ENCODE measurements at regions not wholly inside any gene's neighbourhood (a gene's known extent, or its start where the extent isn't known, plus 50 kb on each side); places are given as distances from the start of the nearest gene placed in this dataset.

- Mint-ChIP-seq H3K36me3 (ENCODE audit: unreplicated experiment) (peaks cover 4% of the 10 kb centered on the region), H3K4me3 (ENCODE audit: unreplicated experiment) (no peak overlapping the region), H3K27ac (ENCODE audit: unreplicated experiment) (no peak overlapping the region), H3K4me1 (ENCODE audit: low read depth, unreplicated experiment) (peaks cover 6% of the 10 kb centered on the region), H3K9me3 (ENCODE audit: unreplicated experiment) (no peaks in the 10 kb centered on the region), H3K27me3 (ENCODE audit: unreplicated experiment) (peaks cover 5% of the 10 kb centered on the region)
- no peak for DNase-seq
- no peak for TF ChIP-seq CTCF (IDR thresholded peaks at IDR 0.05; ENCODE audit: partially characterized antibody, unreplicated experiment)
Observed at GRCh38 chr4:81970454-81970853, 403.3 kb downstream of the HNRNPD start.

- no peaks in the 10 kb centered on the region for H3K9me3 Mint-ChIP-seq (ENCODE audit: unreplicated experiment)
- H3K4me3 Mint-ChIP-seq (ENCODE audit: unreplicated experiment) = no peak overlapping the region
- no peak for TF ChIP-seq CTCF (IDR thresholded peaks at IDR 0.05; ENCODE audit: partially characterized antibody, unreplicated experiment)
- H3K27ac Mint-ChIP-seq (ENCODE audit: unreplicated experiment) = no peak overlapping the region
- no peak for DNase-seq
- H3K36me3 Mint-ChIP-seq (ENCODE audit: unreplicated experiment) = peaks cover 2% of the 10 kb centered on the region
- peaks cover 3% of the 10 kb centered on the region for H3K4me1 Mint-ChIP-seq (ENCODE audit: low read depth, unreplicated experiment)
- H3K27me3 Mint-ChIP-seq (ENCODE audit: unreplicated experiment) = peaks cover 3% of the 10 kb centered on the region
Observed at GRCh38 chr4:81966676-81967075, 407.1 kb downstream of the HNRNPD start.

DNA sequence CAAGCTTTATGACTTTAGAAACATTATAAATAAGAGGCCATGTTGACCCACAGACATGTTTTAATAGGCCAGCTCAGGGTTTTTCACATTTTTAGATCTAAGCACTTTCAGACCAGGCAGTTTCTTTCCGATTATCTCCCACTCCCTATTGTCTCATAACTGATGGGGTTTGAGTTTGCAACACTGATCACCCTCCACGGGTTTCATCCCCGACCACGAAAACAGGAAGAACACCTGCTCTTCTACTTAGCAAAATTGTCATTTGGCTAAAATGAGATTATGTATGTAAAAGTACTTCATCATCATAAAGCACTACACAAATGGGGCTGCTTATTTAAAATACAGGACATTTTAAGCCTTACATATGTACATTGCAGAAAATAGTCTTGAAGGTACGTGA lies 407.9 kb downstream of the HNRNPD start:
- no peak for DNase-seq
- no peak overlapping the region for H3K4me3 Mint-ChIP-seq (ENCODE audit: unreplicated experiment)
- H3K27me3 Mint-ChIP-seq (ENCODE audit: unreplicated experiment) = peaks cover 2% of the 10 kb centered on the region
- H3K9me3 Mint-ChIP-seq (ENCODE audit: unreplicated experiment) = no peaks in the 10 kb centered on the region
- no peaks in the 10 kb centered on the region for H3K36me3 Mint-ChIP-seq (ENCODE audit: unreplicated experiment)
- peaks cover 3% of the 10 kb centered on the region for H3K4me1 Mint-ChIP-seq (ENCODE audit: low read depth, unreplicated experiment)
- no peak overlapping the region for H3K27ac Mint-ChIP-seq (ENCODE audit: unreplicated experiment)
- no peak for TF ChIP-seq CTCF (IDR thresholded peaks at IDR 0.05; ENCODE audit: partially characterized antibody, unreplicated experiment)

- Mint-ChIP-seq H3K9me3 (ENCODE audit: unreplicated experiment) (no peaks in the 10 kb centered on the region), H3K36me3 (ENCODE audit: unreplicated experiment) (no peaks in the 10 kb centered on the region), H3K27ac (ENCODE audit: unreplicated experiment) (no peak overlapping the region), H3K4me3 (ENCODE audit: unreplicated experiment) (no peak overlapping the region), H3K4me1 (ENCODE audit: low read depth, unreplicated experiment) (peaks cover 3% of the 10 kb centered on the region), H3K27me3 (ENCODE audit: unreplicated experiment) (peaks cover 2% of the 10 kb centered on the region)
- no peak for DNase-seq
- no peak for TF ChIP-seq CTCF (IDR thresholded peaks at IDR 0.05; ENCODE audit: partially characterized antibody, unreplicated experiment)
Observed at GRCh38 chr4:81965454-81965853, 408.3 kb downstream of the HNRNPD start.

GRCh38 chr4:81963763-81964020 lies 410.1 kb downstream of the HNRNPD start:
- Mint-ChIP-seq H3K4me1 (ENCODE audit: low read depth, unreplicated experiment) (peaks cover 3% of the 10 kb centered on the region), H3K9me3 (ENCODE audit: unreplicated experiment) (no peaks in the 10 kb centered on the region), H3K27me3 (ENCODE audit: unreplicated experiment) (no peaks in the 10 kb centered on the region), H3K4me3 (ENCODE audit: unreplicated experiment) (no peak overlapping the region), H3K36me3 (ENCODE audit: unreplicated experiment) (no peaks in the 10 kb centered on the region), H3K27ac (ENCODE audit: unreplicated experiment) (no peak overlapping the region)
- TF ChIP-seq CTCF (IDR thresholded peaks at IDR 0.05; ENCODE audit: partially characterized antibody, unreplicated experiment) = no peak
- no peak for DNase-seq
